ENCODE measurements at regions not wholly inside any gene's neighbourhood (a gene's known extent, or its start where the extent isn't known, plus 50 kb on each side); places are given as distances from the start of the nearest gene placed in this dataset.

GRCh38 chr2:225131898-225132297 is 89.6 kb upstream of the DOCK10 start:
- Mint-ChIP-seq H3K27me3 (peaks cover 6 to 26% of the 10 kb centered on the region in 2 donors), H3K4me1 (no peaks in the 10 kb centered on the region), H3K27ac (no peak overlapping the region), H3K36me3 (peaks cover 0 to 10% (median 4%) of the 10 kb centered on the region in 3 donors), H3K9me3 (peaks cover 0 to 9% (median 5%) of the 10 kb centered on the region in 5 donors), H3K4me3 (no peak overlapping the region)
- Histone ChIP-seq H3K27ac (ENCODE audit: low read depth, low read length) (no peak overlapping the region), H3K4me1 (ENCODE audit: insufficient read depth, low read length) (no peaks in the 10 kb centered on the region), H3K9me3 (ENCODE audit: low read length) (no peaks in the 10 kb centered on the region), H3K27me3 (ENCODE audit: insufficient read depth, low read length, poor library complexity, severe bottlenecking) (no peaks in the 10 kb centered on the region), H3K4me3 (ENCODE audit: low read length) (no peak overlapping the region), H3K36me3 (ENCODE audit: insufficient read depth, low read length) (no peaks in the 10 kb centered on the region)
- DNase-seq = no peak
- CTCF ChIA-PET = no interaction called here
- POLR2A ChIA-PET = no interaction called here

DNA sequence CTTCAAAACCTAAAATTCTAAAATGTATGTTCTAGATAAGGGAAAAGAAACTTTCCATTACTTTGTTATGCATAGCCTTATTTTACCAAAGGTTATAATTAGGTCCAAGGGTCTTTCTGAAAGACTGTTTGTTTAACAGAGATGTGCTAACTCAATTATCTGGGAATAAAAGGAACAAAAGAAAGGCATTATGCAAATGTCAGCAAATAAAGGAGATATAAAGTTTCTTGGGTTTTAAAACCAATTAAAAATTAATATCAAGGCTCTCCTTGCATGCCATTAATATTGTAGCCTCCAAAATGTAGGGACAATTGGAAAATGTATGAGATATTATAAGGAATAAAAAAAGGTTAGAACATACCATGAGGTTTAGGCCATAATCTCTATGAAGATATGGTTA is 87.8 kb upstream of the DOCK10 start:
- H3K4me3 Mint-ChIP-seq = no peak overlapping the region
- Histone ChIP-seq H3K27ac (ENCODE audit: low read depth, low read length) (no peak overlapping the region), H3K36me3 (ENCODE audit: insufficient read depth, low read length) (no peaks in the 10 kb centered on the region), H3K4me1 (ENCODE audit: insufficient read depth, low read length) (no peaks in the 10 kb centered on the region), H3K9me3 (ENCODE audit: low read length) (no peaks in the 10 kb centered on the region), H3K4me3 (ENCODE audit: low read length) (no peak overlapping the region), H3K27me3 (ENCODE audit: insufficient read depth, low read length, poor library complexity, severe bottlenecking) (no peaks in the 10 kb centered on the region)
- ChIA-PET CTCF (no interaction called here), POLR2A (no interaction called here)
- peaks cover 0 to 9% (median 2%) of the 10 kb centered on the region in 5 donors for H3K9me3 Mint-ChIP-seq
- DNase-seq = no peak
- peaks cover 0 to 7% (median 4%) of the 10 kb centered on the region in 3 donors for H3K36me3 Mint-ChIP-seq
- peaks cover 6 to 24% of the 10 kb centered on the region in 2 donors for H3K27me3 Mint-ChIP-seq
- H3K27ac Mint-ChIP-seq = no peak overlapping the region
- H3K4me1 Mint-ChIP-seq = no peaks in the 10 kb centered on the region

DNA sequence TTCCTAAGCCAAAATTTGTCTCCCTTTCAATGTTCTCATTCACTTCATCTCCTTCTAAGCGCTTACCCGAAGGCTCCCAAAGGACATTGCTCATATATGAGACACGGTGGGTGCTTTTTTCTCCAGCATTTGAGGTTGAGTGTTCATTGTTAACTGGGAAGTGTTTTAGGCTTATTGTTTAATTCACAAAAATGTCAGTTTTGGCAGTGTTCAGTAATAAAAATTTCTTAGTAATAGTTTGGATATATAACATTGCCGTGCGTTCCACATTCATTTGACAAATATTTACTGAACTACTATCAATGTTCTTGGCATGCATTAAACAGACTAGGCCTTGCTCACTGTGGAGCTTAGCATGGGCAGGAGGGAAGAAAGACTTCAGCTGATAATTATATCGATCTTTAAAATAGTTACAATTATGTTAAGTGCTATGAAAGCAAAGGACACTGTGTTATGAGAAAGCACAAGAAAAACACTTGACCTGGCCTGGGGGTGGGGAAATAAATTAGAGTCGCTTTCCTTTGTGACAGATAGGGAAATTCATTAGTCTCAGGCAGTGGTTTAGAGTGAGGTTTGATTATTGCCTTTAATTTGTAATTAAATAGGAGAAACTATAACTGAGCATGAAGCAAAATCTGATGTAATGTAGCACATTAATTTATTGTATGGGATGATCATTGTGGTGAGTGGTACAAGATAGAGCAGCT is 82.2 kb upstream of the DOCK10 start:
- peaks cover 3% of the 10 kb centered on the region for H3K4me1 ChIP-seq (ENCODE audit: insufficient read depth, low read length)
- H3K36me3 ChIP-seq (ENCODE audit: insufficient read depth, low read length) = no peaks in the 10 kb centered on the region
- H3K36me3 Mint-ChIP-seq = peaks cover 0 to 7% (median 4%) of the 10 kb centered on the region in 3 donors
- H3K27ac ChIP-seq (ENCODE audit: low read depth, low read length) = no peak overlapping the region
- H3K27me3 Mint-ChIP-seq = peaks cover 4 to 16% of the 10 kb centered on the region in 2 donors
- CTCF ChIA-PET = interaction anchor here (1.4 to 1.6 kb wide), 2 partner anchors 9 to 54 kb away, joined by 3 read pairs; no protein-coding TSS in a partner anchor
- no peak for DNase-seq
- no peak overlapping the region for H3K4me3 ChIP-seq (ENCODE audit: low read length)
- POLR2A ChIA-PET = no interaction called here
- no peak overlapping the region for H3K4me3 Mint-ChIP-seq
- peaks cover 0 to 6% (median 0%) of the 10 kb centered on the region in 5 donors for H3K9me3 Mint-ChIP-seq
- no peaks in the 10 kb centered on the region for H3K27me3 ChIP-seq (ENCODE audit: insufficient read depth, low read length, poor library complexity, severe bottlenecking)
- no peaks in the 10 kb centered on the region for H3K9me3 ChIP-seq (ENCODE audit: low read length)
- H3K4me1 Mint-ChIP-seq = peaks cover 0 to 5% (median 4%) of the 10 kb centered on the region in 3 donors
- H3K27ac Mint-ChIP-seq = no peak overlapping the region

- Mint-ChIP-seq H3K27me3 (peaks cover 0 to 11% of the 10 kb centered on the region in 2 donors), H3K4me1 (peaks cover 0 to 5% (median 4%) of the 10 kb centered on the region in 3 donors), H3K27ac (peak overlapping the region in 1 of 8 donors; percentile 71), H3K36me3 (peaks cover 0 to 6% (median 4%) of the 10 kb centered on the region in 3 donors), H3K4me3 (no peak overlapping the region), H3K9me3 (peaks cover 0 to 5% (median 0%) of the 10 kb centered on the region in 5 donors)
- no peaks in the 10 kb centered on the region for H3K36me3 ChIP-seq (ENCODE audit: insufficient read depth, low read length)
- H3K27me3 ChIP-seq (ENCODE audit: insufficient read depth, low read length, poor library complexity, severe bottlenecking) = no peaks in the 10 kb centered on the region
- CTCF ChIA-PET = interaction anchor here (1.6 kb wide), 1 partner anchor 8 kb away, joined by 3 read pairs; no protein-coding TSS in a partner anchor
- no peak overlapping the region for H3K4me3 ChIP-seq (ENCODE audit: low read length)
- H3K4me1 ChIP-seq (ENCODE audit: insufficient read depth, low read length) = peaks cover 3% of the 10 kb centered on the region
- peak in 2 of 5 donors; percentile 3 to 4 for DNase-seq
- POLR2A ChIA-PET = interaction anchor here (0.6 kb wide), 1 partner anchor 14 kb away, joined by 6 read pairs; no protein-coding TSS in a partner anchor
- no peaks in the 10 kb centered on the region for H3K9me3 ChIP-seq (ENCODE audit: low read length)
- H3K27ac ChIP-seq (ENCODE audit: low read depth, low read length) = no peak overlapping the region
These were observed 80.6 kb upstream of the DOCK10 start for GRCh38 chr2:225122583-225123486.

GRCh38 chr2:225122007-225122406 is 79.7 kb upstream of the DOCK10 start:
- Histone ChIP-seq H3K4me3 (ENCODE audit: low read length) (no peak overlapping the region), H3K4me1 (ENCODE audit: insufficient read depth, low read length) (peaks cover 3% of the 10 kb centered on the region), H3K36me3 (ENCODE audit: insufficient read depth, low read length) (no peaks in the 10 kb centered on the region), H3K27ac (ENCODE audit: low read depth, low read length) (no peak overlapping the region), H3K9me3 (ENCODE audit: low read length) (no peaks in the 10 kb centered on the region), H3K27me3 (ENCODE audit: insufficient read depth, low read length, poor library complexity, severe bottlenecking) (no peaks in the 10 kb centered on the region)
- Mint-ChIP-seq H3K27ac (no peak overlapping the region), H3K4me3 (no peak overlapping the region), H3K4me1 (peaks cover 0 to 8% (median 5%) of the 10 kb centered on the region in 3 donors), H3K27me3 (peaks cover 0 to 3% of the 10 kb centered on the region in 2 donors), H3K9me3 (peaks cover 0 to 2% (median 0%) of the 10 kb centered on the region in 5 donors), H3K36me3 (no peaks in the 10 kb centered on the region)
- ChIA-PET POLR2A (interaction anchor here (0.6 kb wide), 1 partner anchor 14 kb away, joined by 6 read pairs; no protein-coding TSS in a partner anchor), CTCF (no interaction called here)
- DNase-seq = no peak

DNA sequence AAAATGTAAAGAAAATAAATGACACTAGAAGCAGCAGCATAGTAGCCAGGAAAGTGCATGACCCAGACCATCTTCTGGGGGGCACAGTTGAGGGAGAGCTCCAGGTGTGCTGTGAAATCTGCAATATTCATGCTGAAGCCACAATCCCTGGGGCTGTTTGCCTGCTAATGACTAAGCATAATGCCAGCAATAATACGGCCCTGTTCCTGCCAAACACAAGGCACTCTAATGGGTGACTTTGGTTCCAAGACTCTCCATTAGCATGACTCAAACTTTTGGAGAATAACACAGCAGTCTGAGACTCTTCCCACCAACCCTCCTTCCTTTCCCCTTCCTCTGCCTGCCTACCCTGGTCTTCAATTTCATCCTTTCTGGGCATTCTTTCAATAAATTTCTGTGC is 77.9 kb upstream of the DOCK10 start:
- H3K36me3 Mint-ChIP-seq = no peaks in the 10 kb centered on the region
- CTCF ChIA-PET = no interaction called here
- POLR2A ChIA-PET = no interaction called here

DNA sequence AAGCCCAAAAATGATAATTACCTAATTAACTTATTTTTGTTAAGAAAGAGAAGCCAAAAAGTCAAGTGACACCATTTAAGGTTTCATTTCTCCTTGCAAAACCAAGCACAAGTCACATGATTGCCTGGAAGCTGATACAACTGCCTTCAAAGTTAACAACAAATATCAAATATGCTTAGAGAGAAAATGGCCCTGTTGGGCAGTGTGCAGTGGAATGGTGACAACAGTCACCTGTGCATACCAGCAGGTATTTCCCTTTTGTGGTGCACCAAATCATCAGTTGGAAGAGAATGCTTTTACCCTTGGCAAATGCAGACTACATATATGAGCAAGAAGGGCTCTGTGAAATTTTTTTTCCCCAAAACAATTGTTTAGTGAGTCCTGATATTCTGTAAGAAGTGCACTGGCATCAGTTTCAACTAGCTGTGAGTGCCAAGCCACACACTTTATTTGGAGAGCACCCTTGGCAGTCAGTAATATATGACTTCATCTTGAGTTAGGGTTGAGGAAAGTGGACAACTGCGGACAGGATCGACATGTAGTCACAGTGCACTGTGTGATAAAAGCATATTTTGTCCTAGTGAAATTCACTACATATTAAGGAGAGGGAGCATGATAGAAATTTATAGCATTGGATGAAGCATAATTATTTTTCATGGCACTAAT is 74.9 kb upstream of the DOCK10 start:
- no peak overlapping the region for H3K27ac Mint-ChIP-seq
- ChIA-PET POLR2A (no interaction called here), CTCF (no interaction called here)
- no peak overlapping the region for H3K27ac ChIP-seq (ENCODE audit: low read depth, low read length)
- H3K4me3 ChIP-seq (ENCODE audit: low read length) = no peak overlapping the region
- H3K4me3 Mint-ChIP-seq = no peak overlapping the region
- no peaks in the 10 kb centered on the region for H3K36me3 Mint-ChIP-seq
- peaks cover 0 to 9% (median 0%) of the 10 kb centered on the region in 3 donors for H3K4me1 Mint-ChIP-seq
- DNase-seq = no peak
- H3K27me3 ChIP-seq (ENCODE audit: insufficient read depth, low read length, poor library complexity, severe bottlenecking) = no peaks in the 10 kb centered on the region
- H3K27me3 Mint-ChIP-seq = peaks cover 0 to 6% of the 10 kb centered on the region in 2 donors
- H3K36me3 ChIP-seq (ENCODE audit: insufficient read depth, low read length) = no peaks in the 10 kb centered on the region
- H3K9me3 ChIP-seq (ENCODE audit: low read length) = no peaks in the 10 kb centered on the region
- H3K9me3 Mint-ChIP-seq = no peaks in the 10 kb centered on the region
- no peaks in the 10 kb centered on the region for H3K4me1 ChIP-seq (ENCODE audit: insufficient read depth, low read length)

More for the DNA sequence above, 77.9 kb upstream of the DOCK10 start:
- no peak overlapping the region for H3K27ac Mint-ChIP-seq
- DNase-seq = no peak
- H3K9me3 ChIP-seq (ENCODE audit: low read length) = no peaks in the 10 kb centered on the region
- H3K27me3 Mint-ChIP-seq = peaks cover 0 to 4% of the 10 kb centered on the region in 2 donors
- H3K9me3 Mint-ChIP-seq = no peaks in the 10 kb centered on the region
- peaks cover 0 to 12% (median 5%) of the 10 kb centered on the region in 3 donors for H3K4me1 Mint-ChIP-seq
- H3K27ac ChIP-seq (ENCODE audit: low read depth, low read length) = no peak overlapping the region
- H3K27me3 ChIP-seq (ENCODE audit: insufficient read depth, low read length, poor library complexity, severe bottlenecking) = no peaks in the 10 kb centered on the region
- H3K36me3 ChIP-seq (ENCODE audit: insufficient read depth, low read length) = no peaks in the 10 kb centered on the region
- no peak overlapping the region for H3K4me3 Mint-ChIP-seq
- no peak overlapping the region for H3K4me3 ChIP-seq (ENCODE audit: low read length)
- H3K4me1 ChIP-seq (ENCODE audit: insufficient read depth, low read length) = peaks cover 3% of the 10 kb centered on the region
